IMR-90 (cell line): ENCODE measurements at regions not wholly inside any gene's neighbourhood (a gene's known extent, or its start where the extent isn't known, plus 50 kb on each side); places are given as distances from the start of the nearest gene placed in this dataset.

Source experiments
- BHLHE40 ChIP-seq: fragments of 150-350 bp; IDR thresholded peaks from 2 replicates; pipeline ENCODE4 v1.6.1; 2016; ENCODE audit warnings: mild to moderate bottlenecking, low read depth, low read length
- CEBPB ChIP-seq: IDR thresholded peaks from 2 replicates; pipeline ENCODE4 v1.6.1; 2012; ENCODE audit warnings: low read depth, low read length, improper control_type of control experiment
- ELK1 ChIP-seq: fragments of 150-350 bp; IDR thresholded peaks from 2 replicates; pipeline ENCODE4 v1.6.1; 2016; ENCODE audit warnings: low read depth, mild to moderate bottlenecking, low read length, moderate library complexity, borderline replicate concordance
- FOS ChIP-seq: fragments of 150-350 bp; IDR thresholded peaks from 2 replicates; pipeline ENCODE4 v1.6.1; 2016; ENCODE audit warnings: low read depth, low read length
- MAFK ChIP-seq: IDR thresholded peaks from 2 replicates; pipeline ENCODE4 v1.6.1; 2012; ENCODE audit warnings: low read depth, low read length, improper control_type of control experiment
- NFE2L2 ChIP-seq: fragments of 150-350 bp; IDR thresholded peaks from 2 replicates; pipeline ENCODE4 v1.6.1; 2016; ENCODE audit warnings: low read depth, mild to moderate bottlenecking, low read length
- POLR2A ChIP-seq: IDR thresholded peaks from 2 replicates; pipeline ENCODE4 v1.6.1; 2012; ENCODE audit warnings: mild to moderate bottlenecking, low read depth, low read length
- RAD21 ChIP-seq: IDR thresholded peaks from 2 replicates; pipeline ENCODE4 v1.6.1; 2012; ENCODE audit warnings: low read length, improper control_type of control experiment
- TF ChIP-seq, protein P1 (sequence below): conservative IDR thresholded peaks from 2 replicates; pipeline ENCODE4 v1.5.1; 2012; ENCODE audit warnings: mild to moderate bottlenecking, low read depth, low read length, improper control_type of control experiment
- TF ChIP-seq, protein P2 (sequence below): fragments of 150-350 bp; IDR thresholded peaks from 2 replicates; pipeline ENCODE4 v1.6.1; 2017; ENCODE audit warnings: mild to moderate bottlenecking, antibody characterized with exemption, low read length, low read depth

- TF ChIP-seq, protein P1, sequence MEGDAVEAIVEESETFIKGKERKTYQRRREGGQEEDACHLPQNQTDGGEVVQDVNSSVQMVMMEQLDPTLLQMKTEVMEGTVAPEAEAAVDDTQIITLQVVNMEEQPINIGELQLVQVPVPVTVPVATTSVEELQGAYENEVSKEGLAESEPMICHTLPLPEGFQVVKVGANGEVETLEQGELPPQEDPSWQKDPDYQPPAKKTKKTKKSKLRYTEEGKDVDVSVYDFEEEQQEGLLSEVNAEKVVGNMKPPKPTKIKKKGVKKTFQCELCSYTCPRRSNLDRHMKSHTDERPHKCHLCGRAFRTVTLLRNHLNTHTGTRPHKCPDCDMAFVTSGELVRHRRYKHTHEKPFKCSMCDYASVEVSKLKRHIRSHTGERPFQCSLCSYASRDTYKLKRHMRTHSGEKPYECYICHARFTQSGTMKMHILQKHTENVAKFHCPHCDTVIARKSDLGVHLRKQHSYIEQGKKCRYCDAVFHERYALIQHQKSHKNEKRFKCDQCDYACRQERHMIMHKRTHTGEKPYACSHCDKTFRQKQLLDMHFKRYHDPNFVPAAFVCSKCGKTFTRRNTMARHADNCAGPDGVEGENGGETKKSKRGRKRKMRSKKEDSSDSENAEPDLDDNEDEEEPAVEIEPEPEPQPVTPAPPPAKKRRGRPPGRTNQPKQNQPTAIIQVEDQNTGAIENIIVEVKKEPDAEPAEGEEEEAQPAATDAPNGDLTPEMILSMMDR = no peak
- TF ChIP-seq ELK1 (no peak), FOS (no peak), NFE2L2 (no peak), RAD21 (no peak), POLR2A (no peak), CEBPB (no peak), MAFK (no peak), BHLHE40 (no peak)
- TF ChIP-seq, protein P2, sequence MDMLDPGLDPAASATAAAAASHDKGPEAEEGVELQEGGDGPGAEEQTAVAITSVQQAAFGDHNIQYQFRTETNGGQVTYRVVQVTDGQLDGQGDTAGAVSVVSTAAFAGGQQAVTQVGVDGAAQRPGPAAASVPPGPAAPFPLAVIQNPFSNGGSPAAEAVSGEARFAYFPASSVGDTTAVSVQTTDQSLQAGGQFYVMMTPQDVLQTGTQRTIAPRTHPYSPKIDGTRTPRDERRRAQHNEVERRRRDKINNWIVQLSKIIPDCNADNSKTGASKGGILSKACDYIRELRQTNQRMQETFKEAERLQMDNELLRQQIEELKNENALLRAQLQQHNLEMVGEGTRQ = no peak
These were observed 148.4 kb upstream of the GBE1 start for GRCh38 chr3:81909796-81910195.
